Uterus (tissue), 2 donors: ENCODE measurements at regions not wholly inside any gene's neighbourhood (a gene's known extent, or its start where the extent isn't known, plus 50 kb on each side); places are given as distances from the start of the nearest gene placed in this dataset.
"Not testable (repeated sequence)": the region's sequence is repeated elsewhere in the genome, so short reads cannot be mapped to it uniquely, and the experiment has no call there.

Experiments
- POLR2A ChIP-seq, 2 donors: fragments of 450-650 bp; IDR thresholded peaks; one replicate each; pipeline ENCODE4 v1.6.1; 2016; ENCODE audit warnings: antibody characterized with exemption in 2 of 2, mild to moderate bottlenecking in 1 of 2, moderate library complexity in 1 of 2
- TF ChIP-seq, protein P1 (sequence below), 4 experiments: fragments of 200-600 bp in 2 of 4; fragments of 450-650 bp in 2 of 4; sonication (generic) in 2 of 4; IDR thresholded peaks; one replicate each; pipeline ENCODE4 v1.5.1; 2016 to 2019; ENCODE audit warnings: antibody characterized with exemption in 4 of 4, mild to moderate bottlenecking in 2 of 4, moderate library complexity in 1 of 4

DNA sequence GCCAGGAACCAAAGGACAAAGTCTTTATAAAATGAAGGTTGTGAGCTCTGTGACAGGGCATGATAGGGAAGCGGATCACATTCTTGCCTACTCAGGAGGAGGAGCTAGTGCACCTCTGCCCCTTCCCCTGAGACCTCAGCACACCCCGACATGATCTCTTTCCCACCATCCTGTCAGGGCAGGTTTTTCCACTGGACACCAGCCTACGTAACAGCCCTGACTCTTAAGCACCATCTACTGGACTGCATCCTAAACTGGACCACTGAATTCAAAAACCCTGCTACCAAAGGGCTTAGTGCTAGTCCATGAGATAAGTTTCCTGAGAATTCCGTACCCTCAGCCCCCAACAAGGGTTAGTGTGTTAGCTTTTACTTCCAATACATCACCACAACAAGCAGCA is 166.4 kb downstream of the FAM72C start:
- not testable (repeated sequence) for TF ChIP-seq POLR2A (IDR thresholded peaks at IDR 0.05)
- TF ChIP-seq, protein P1, sequence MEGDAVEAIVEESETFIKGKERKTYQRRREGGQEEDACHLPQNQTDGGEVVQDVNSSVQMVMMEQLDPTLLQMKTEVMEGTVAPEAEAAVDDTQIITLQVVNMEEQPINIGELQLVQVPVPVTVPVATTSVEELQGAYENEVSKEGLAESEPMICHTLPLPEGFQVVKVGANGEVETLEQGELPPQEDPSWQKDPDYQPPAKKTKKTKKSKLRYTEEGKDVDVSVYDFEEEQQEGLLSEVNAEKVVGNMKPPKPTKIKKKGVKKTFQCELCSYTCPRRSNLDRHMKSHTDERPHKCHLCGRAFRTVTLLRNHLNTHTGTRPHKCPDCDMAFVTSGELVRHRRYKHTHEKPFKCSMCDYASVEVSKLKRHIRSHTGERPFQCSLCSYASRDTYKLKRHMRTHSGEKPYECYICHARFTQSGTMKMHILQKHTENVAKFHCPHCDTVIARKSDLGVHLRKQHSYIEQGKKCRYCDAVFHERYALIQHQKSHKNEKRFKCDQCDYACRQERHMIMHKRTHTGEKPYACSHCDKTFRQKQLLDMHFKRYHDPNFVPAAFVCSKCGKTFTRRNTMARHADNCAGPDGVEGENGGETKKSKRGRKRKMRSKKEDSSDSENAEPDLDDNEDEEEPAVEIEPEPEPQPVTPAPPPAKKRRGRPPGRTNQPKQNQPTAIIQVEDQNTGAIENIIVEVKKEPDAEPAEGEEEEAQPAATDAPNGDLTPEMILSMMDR (IDR thresholded peaks at IDR 0.05) = not testable (repeated sequence)
